SK-N-SH treated with all-trans-retinoic acid at 6 μM for 48 hours (cell line): ENCODE measurements at regions not wholly inside any gene's neighbourhood (a gene's known extent, or its start where the extent isn't known, plus 50 kb on each side); places are given as distances from the start of the nearest gene placed in this dataset.

Source experiments
- ISL1 ChIP-seq: fragments of 250-450 bp; sonication (Bioruptor Pico); IDR thresholded peaks from 2 replicates; pipeline ENCODE4 v2.1.2; 2022; ENCODE audit warnings: mild to moderate bottlenecking, moderate library complexity
- TF ChIP-seq, protein P1 (sequence below): fragments of 250-450 bp; sonication (Bioruptor Pico); IDR thresholded peaks from 2 replicates; pipeline ENCODE4 v1.8.0; 2020; ENCODE audit warnings: mild to moderate bottlenecking, moderate library complexity, borderline replicate concordance

DNA sequence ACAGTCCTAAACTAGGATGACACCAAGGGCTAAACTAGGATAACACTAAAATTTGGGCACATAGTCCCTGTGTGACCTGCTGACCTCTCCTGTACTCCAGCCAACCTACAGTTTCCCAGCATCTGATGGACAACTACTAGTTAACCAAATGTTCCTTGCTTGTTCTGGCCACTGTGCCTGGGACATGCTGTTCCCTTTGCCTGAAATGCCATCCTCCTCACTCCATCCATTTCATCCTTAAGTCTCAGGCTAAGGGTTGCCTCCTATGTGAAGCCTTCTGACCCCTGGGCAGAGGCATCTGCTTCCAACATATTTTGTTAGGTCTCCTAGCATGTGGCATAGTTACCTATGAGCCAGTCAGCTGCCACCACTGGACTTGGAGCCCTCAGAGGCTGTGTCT lies 204.9 kb upstream of the JUN start:
- TF ChIP-seq, protein P1, sequence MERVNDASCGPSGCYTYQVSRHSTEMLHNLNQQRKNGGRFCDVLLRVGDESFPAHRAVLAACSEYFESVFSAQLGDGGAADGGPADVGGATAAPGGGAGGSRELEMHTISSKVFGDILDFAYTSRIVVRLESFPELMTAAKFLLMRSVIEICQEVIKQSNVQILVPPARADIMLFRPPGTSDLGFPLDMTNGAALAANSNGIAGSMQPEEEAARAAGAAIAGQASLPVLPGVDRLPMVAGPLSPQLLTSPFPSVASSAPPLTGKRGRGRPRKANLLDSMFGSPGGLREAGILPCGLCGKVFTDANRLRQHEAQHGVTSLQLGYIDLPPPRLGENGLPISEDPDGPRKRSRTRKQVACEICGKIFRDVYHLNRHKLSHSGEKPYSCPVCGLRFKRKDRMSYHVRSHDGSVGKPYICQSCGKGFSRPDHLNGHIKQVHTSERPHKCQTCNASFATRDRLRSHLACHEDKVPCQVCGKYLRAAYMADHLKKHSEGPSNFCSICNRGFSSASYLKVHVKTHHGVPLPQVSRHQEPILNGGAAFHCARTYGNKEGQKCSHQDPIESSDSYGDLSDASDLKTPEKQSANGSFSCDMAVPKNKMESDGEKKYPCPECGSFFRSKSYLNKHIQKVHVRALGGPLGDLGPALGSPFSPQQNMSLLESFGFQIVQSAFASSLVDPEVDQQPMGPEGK (CRISPR knock-in tag) = no peak
- no peak for TF ChIP-seq ISL1
